ENCODE measurements at regions not wholly inside any gene's neighbourhood (a gene's known extent, or its start where the extent isn't known, plus 50 kb on each side); places are given as distances from the start of the nearest gene placed in this dataset.

- no peak for DNase-seq
- Histone ChIP-seq H3K14ac (replicated peaks; ENCODE audit: low read depth, low read length) (no peak overlapping the region), H2BK20ac (ENCODE audit: low read depth, low read length) (no peak overlapping the region), H2BK5ac (ENCODE audit: low read depth, low read length, poor library complexity, severe bottlenecking) (no peak overlapping the region), H4K8ac (ENCODE audit: low read depth in 2 of 2, low read length in 2 of 2) (no peak overlapping the region), H3K27me3 (ENCODE audit: control insufficient read depth, insufficient read depth, low read length) (no peaks in the 10 kb centered on the region), H3K36me3 (ENCODE audit: control insufficient read depth, insufficient read depth, low read length) (no peaks in the 10 kb centered on the region), H4K91ac (ENCODE audit: insufficient read depth, low read depth, low read length) (no peak overlapping the region; the same call in 1 of the 2 replicates), H3K4me3 (ENCODE audit: insufficient read depth, low read depth, low read length) (no peak overlapping the region), H2AFZ (replicated peaks; ENCODE audit: low read length, poor library complexity) (no peak overlapping the region), H3K27ac (ENCODE audit: insufficient read depth, low read length) (no peak overlapping the region), H2AK9ac (replicated peaks; ENCODE audit: low read depth, low read length, poor library complexity) (no peak overlapping the region), H3K18ac (ENCODE audit: low read depth, low read length) (no peak overlapping the region), H3K56ac (ENCODE audit: extremely low read depth, insufficient read depth, low read length) (no peak overlapping the region), H4K20me1 (ENCODE audit: insufficient read depth, low read length) (no peaks in the 10 kb centered on the region), H3K9ac (ENCODE audit: low read depth, low read length) (no peak overlapping the region), H2BK120ac (ENCODE audit: low read depth, low read length) (no peak overlapping the region), H3K4me2 (ENCODE audit: low read depth, low read length) (no peak overlapping the region), H2BK15ac (ENCODE audit: low read depth, low read length) (no peak overlapping the region), H3K4me1 (ENCODE audit: control insufficient read depth, insufficient read depth, low read length) (peaks cover 11% of the 10 kb centered on the region), H3K23ac (ENCODE audit: low read depth, low read length) (no peak overlapping the region), H3K4ac (ENCODE audit: low read depth, low read length) (no peak overlapping the region), H3K9me1 (ENCODE audit: insufficient read depth, low read length) (0 out of 2 replicates have a peak, but pooled peaks cover 3% of the 10 kb centered on the region), H3K79me1 (ENCODE audit: low read depth in 1 of 2, low read length in 2 of 2) (no peaks in the 10 kb centered on the region), H2AK5ac (ENCODE audit: low read depth, low read length) (no peak overlapping the region), H4K5ac (ENCODE audit: low read depth, low read length) (no peak overlapping the region), H3K9me3 (ENCODE audit: control insufficient read depth, insufficient read depth, low read length) (no peaks in the 10 kb centered on the region)
- intact Hi-C loops (cut with micrococcal nuclease) = loop anchor here (5.0 kb wide), 1 partner anchor 172 kb away; the partner anchor contains the start of gene LAMTOR3
- no TSS peak for BruUV-seq (replicated peaks)
- CTCF ChIA-PET = no interaction called here
- in situ Hi-C loops (cut with MboI; ENCODE audit: low sequenced_read_pairs) = no loop called here
- dilution Hi-C loops (cut with HindIII; ENCODE audit: low sequenced_read_pairs, unreplicated experiment) = no loop called here
- POLR2A ChIA-PET (ENCODE audit: unreplicated experiment) = no interaction called here
- no peak for TF ChIP-seq MAFK (IDR thresholded peaks at IDR 0.05; ENCODE audit: low read depth, low read length)
- TF ChIP-seq SMC3 (IDR thresholded peaks at IDR 0.05; ENCODE audit: low read depth, low read length) = no peak
- no peak for TF ChIP-seq POLR2A (IDR thresholded peaks at IDR 0.05; ENCODE audit: low read depth, low read length)
- no peak for TF ChIP-seq BHLHE40 (IDR thresholded peaks at IDR 0.05; ENCODE audit: low read depth, low read length)
- no peak for TF ChIP-seq MXI1 (IDR thresholded peaks at IDR 0.05; ENCODE audit: borderline replicate concordance, low read depth, low read length)
- TF ChIP-seq CEBPB (IDR thresholded peaks at IDR 0.05; ENCODE audit: low read depth, low read length) = no peak
- TF ChIP-seq RFX5 (IDR thresholded peaks at IDR 0.05; ENCODE audit: low read depth, low read length) = no peak
- no peak for TF ChIP-seq CTCF (conservative IDR thresholded peaks at IDR 0.05; ENCODE audit: low read depth, low read length)
- TF ChIP-seq NFE2L2 (IDR thresholded peaks at IDR 0.05; ENCODE audit: low read depth, low read length) = no peak
- no peak for TF ChIP-seq CHD1 (IDR thresholded peaks at IDR 0.05; ENCODE audit: low read depth, low read length)
- TF ChIP-seq ELK1 (IDR thresholded peaks at IDR 0.05; ENCODE audit: borderline replicate concordance, low read depth, low read length) = no peak
- TF ChIP-seq RAD21 (IDR thresholded peaks at IDR 0.05; ENCODE audit: low read length) = no peak
- no peak for TF ChIP-seq FOS (IDR thresholded peaks at IDR 0.05; ENCODE audit: low read depth, low read length)
- TF ChIP-seq RCOR1 (IDR thresholded peaks at IDR 0.05; ENCODE audit: insufficient replicate concordance, low read length) = no peak
- TF ChIP-seq USF2 (IDR thresholded peaks at IDR 0.05; ENCODE audit: low read depth, low read length) = no peak
- TF ChIP-seq MAZ (IDR thresholded peaks at IDR 0.05; ENCODE audit: borderline replicate concordance, low read depth, low read length) = no peak
- ATAC-seq (ENCODE audit: low read depth) = no peak
These were observed 62.6 kb upstream of the C4orf54 start for GRCh38 chr4:99720206-99720605.

Measured in IMR-90 (cell line).